GM19239 (cell line): ENCODE measurements at regions not wholly inside any gene's neighbourhood (a gene's known extent, or its start where the extent isn't known, plus 50 kb on each side); places are given as distances from the start of the nearest gene placed in this dataset.

Source experiments
- DNase-seq: peaks from one replicate; pipeline ENCODE4 v3.0.0; 2011; ENCODE audit warnings: low spot score; ENCODE audit not compliant: insufficient read length
- FAIRE-seq: peaks from 2 replicates; lab custom pipeline; 2011; peaks lifted over from hg19 to GRCh38; lab: Jason Lieb, UNC

GRCh38 chr1:227451954-227452353 lies 111.4 kb upstream of the ZNF678 start:
- DNase-seq, result no peak
- no peak for FAIRE-seq

GRCh38 chr1:227451057-227451456 lies 112.3 kb upstream of the ZNF678 start:
- no peak for FAIRE-seq

GRCh38 chr1:227450489-227450888 lies 112.9 kb upstream of the ZNF678 start:
- FAIRE-seq, result no peak
- DNase-seq, result no peak

More at GRCh38 chr1:227451057-227451456, 112.3 kb upstream of the ZNF678 start:
- DNase-seq, result no peak

GRCh38 chr1:227449741-227450441 lies 113.5 kb upstream of the ZNF678 start:
- DNase-seq, result no peak
- FAIRE-seq, result no peak

- peak; percentile 52 for FAIRE-seq
- DNase-seq, result peak; percentile 34
Observed at GRCh38 chr1:227449051-227449450, 114.3 kb upstream of the ZNF678 start.

- no peak for DNase-seq
- no peak for FAIRE-seq
Observed at GRCh38 chr1:227447531-227447990, 115.8 kb upstream of the ZNF678 start.

GRCh38 chr1:227445746-227446145 lies 117.6 kb upstream of the ZNF678 start:
- FAIRE-seq (no peak), DNase-seq (no peak)

GRCh38 chr1:227445092-227445674 lies 118.2 kb upstream of the ZNF678 start:
- FAIRE-seq, result no peak
- no peak for DNase-seq

- FAIRE-seq (no peak), DNase-seq (no peak)
Observed at GRCh38 chr1:227440182-227440581, 121.9 kb upstream of the CDC42BPA start.

GRCh38 chr1:227437495-227438008 lies 119.3 kb upstream of the CDC42BPA start:
- FAIRE-seq (peak; percentile 44), DNase-seq (peak; percentile 46)

- FAIRE-seq, result no peak
Observed at GRCh38 chr1:227434808-227435444, 116.6 kb upstream of the CDC42BPA start.

GRCh38 chr1:227433663-227434341 lies 115.5 kb upstream of the CDC42BPA start:
- FAIRE-seq, result no peak

More at GRCh38 chr1:227434808-227435444, 116.6 kb upstream of the CDC42BPA start:
- DNase-seq, result no peak

GRCh38 chr1:227432981-227433380 lies 114.7 kb upstream of the CDC42BPA start:
- no peak for FAIRE-seq
- DNase-seq, result no peak

More at GRCh38 chr1:227433663-227434341, 115.5 kb upstream of the CDC42BPA start:
- no peak for DNase-seq

- FAIRE-seq (no peak), DNase-seq (no peak)
Observed at GRCh38 chr1:227432181-227432535, 113.9 kb upstream of the CDC42BPA start.

GRCh38 chr1:227429447-227430359 lies 111.4 kb upstream of the CDC42BPA start:
- DNase-seq, result no peak
- no peak for FAIRE-seq

GRCh38 chr1:227428803-227429202 lies 110.5 kb upstream of the CDC42BPA start:
- DNase-seq (no peak), FAIRE-seq (no peak)

GRCh38 chr1:227427411-227427810 lies 109.1 kb upstream of the CDC42BPA start:
- no peak for FAIRE-seq
- DNase-seq, result no peak

GRCh38 chr1:227424953-227425352 lies 106.7 kb upstream of the CDC42BPA start:
- FAIRE-seq, result no peak

GRCh38 chr1:227424159-227424680 lies 105.9 kb upstream of the CDC42BPA start:
- no peak for FAIRE-seq
- DNase-seq, result no peak

More at GRCh38 chr1:227424953-227425352, 106.7 kb upstream of the CDC42BPA start:
- no peak for DNase-seq
